Thyroid gland (tissue), 4 donors: ENCODE measurements at regions not wholly inside any gene's neighbourhood (a gene's known extent, or its start where the extent isn't known, plus 50 kb on each side); places are given as distances from the start of the nearest gene placed in this dataset.

Experiments used
- DNase-seq, 2 donors: peaks; one replicate each; pipeline ENCODE4 v3.0.0-alpha.2; 2019
- H3K27ac ChIP-seq, 3 donors: fragments of 200-600 bp; sonication (generic); 1 replicate in 2 of 3; 2 replicates in 1 of 3; pipeline ENCODE4 v1.5.1; 2016 to 2019; ENCODE audit warnings: mild to moderate bottlenecking in 1 of 3, moderate library complexity in 1 of 3
- H3K27me3 ChIP-seq: fragments of 200-600 bp; sonication (generic); one replicate; pipeline ENCODE4 v1.5.1; 2019
- H3K36me3 ChIP-seq, 2 donors: fragments of 200-600 bp; sonication (generic); one replicate each; pipeline ENCODE4 v1.5.1; 2016 to 2019
- H3K4me1 ChIP-seq, 2 donors: fragments of 200-600 bp; sonication (generic); one replicate each; pipeline ENCODE4 v1.5.1; 2017 to 2019
- H3K4me3 ChIP-seq, 3 donors: fragments of 200-600 bp; sonication (generic); replicated peaks in 1 of 3; 1 replicate in 2 of 3; 2 replicates in 1 of 3; pipeline ENCODE4 v1.5.1; 2016; ENCODE audit warnings: mild to moderate bottlenecking in 1 of 3
- H3K9me3 ChIP-seq: fragments of 200-600 bp; sonication (generic); one replicate; pipeline ENCODE4 v1.5.1; 2017
- CTCF ChIP-seq, 6 experiments: fragments of 200-600 bp in 3 of 6; fragments of 450-650 bp in 3 of 6; sonication (generic) in 3 of 6; IDR thresholded peaks; one replicate each; pipeline ENCODE4 v1.5.1; 2016 to 2019; ENCODE audit warnings: antibody characterized with exemption in 6 of 6, mild to moderate bottlenecking in 2 of 6, inconsistent platforms in 1 of 6, moderate library complexity in 1 of 6
- POLR2A ChIP-seq, 2 donors: fragments of 450-650 bp; IDR thresholded peaks; one replicate each; pipeline ENCODE4 v1.6.1; 2017; ENCODE audit warnings: antibody characterized with exemption in 2 of 2, mild to moderate bottlenecking in 2 of 2, moderate library complexity in 1 of 2
- WGBS, 2 donors: methylation state at CpG; one replicate each; pipeline ENCODE4 v1.1.5; 2017; 5-methylcytosine and 5-hydroxymethylcytosine counted together
- intact Hi-C: fragments of 100-400 bp; cut with DNase I; formaldehyde crosslinking; loops from one replicate; pipeline ENCODE4 v1.15.1; 2023

GRCh38 chr10:105844676-105845570, 1203.8 kb downstream of the SORCS3 start:
- H3K4me1 ChIP-seq, result no peaks in the 10 kb centered on the region
- H3K9me3 ChIP-seq, result no peaks in the 10 kb centered on the region
- H3K27ac ChIP-seq, result no peak overlapping the region
- DNase-seq, result no peak
- H3K27me3 ChIP-seq, result no peaks in the 10 kb centered on the region
- no peaks in the 10 kb centered on the region for H3K36me3 ChIP-seq
- intact Hi-C loops, result no loop called here
- H3K4me3 ChIP-seq, result no peak overlapping the region
- TF ChIP-seq POLR2A (IDR thresholded peaks at IDR 0.05), result no peak
- TF ChIP-seq CTCF (IDR thresholded peaks at IDR 0.05), result no peak
- WGBS, 2 donors, result 84 to 85% methylated on average over 12 of the region's 12 CpGs

- H3K27me3 ChIP-seq, result no peaks in the 10 kb centered on the region
- no peaks in the 10 kb centered on the region for H3K9me3 ChIP-seq
- intact Hi-C loops, result no loop called here
- H3K27ac ChIP-seq, result no peak overlapping the region
- H3K4me3 ChIP-seq, result no peak overlapping the region
- H3K4me1 ChIP-seq, result no peaks in the 10 kb centered on the region
- 61 to 74% methylated on average over 4 of the region's 4 CpGs for WGBS, 2 donors
- no peaks in the 10 kb centered on the region for H3K36me3 ChIP-seq
- no peak for DNase-seq
- TF ChIP-seq POLR2A (IDR thresholded peaks at IDR 0.05) (no peak), CTCF (IDR thresholded peaks at IDR 0.05) (no peak)
Measured at GRCh38 chr10:105844241-105844640, 1203.2 kb downstream of the SORCS3 start.

- intact Hi-C loops, result no loop called here
- Histone ChIP-seq H3K9me3 (no peaks in the 10 kb centered on the region), H3K4me1 (no peaks in the 10 kb centered on the region), H3K27ac (no peak overlapping the region), H3K36me3 (no peaks in the 10 kb centered on the region), H3K27me3 (no peaks in the 10 kb centered on the region), H3K4me3 (no peak overlapping the region)
- DNase-seq, result no peak
- TF ChIP-seq POLR2A (IDR thresholded peaks at IDR 0.05) (no peak), CTCF (IDR thresholded peaks at IDR 0.05) (no peak)
- WGBS, 2 donors, result 78 to 79% methylated on average over 3 of the region's 3 CpGs
Measured at GRCh38 chr10:105843786-105844185, 1202.7 kb downstream of the SORCS3 start.

GRCh38 chr10:105840288-105840770, 1199.2 kb downstream of the SORCS3 start:
- whole genome bisulfite sequencing, 2 donors, result 82 to 88% methylated on average over 6 of the region's 6 CpGs
- intact Hi-C loops, result no loop called here
- no peaks in the 10 kb centered on the region for H3K27me3 ChIP-seq
- H3K9me3 ChIP-seq, result no peaks in the 10 kb centered on the region
- no peak for DNase-seq
- no peak overlapping the region for H3K4me3 ChIP-seq
- no peak overlapping the region for H3K27ac ChIP-seq
- H3K4me1 ChIP-seq, result no peaks in the 10 kb centered on the region
- TF ChIP-seq CTCF (IDR thresholded peaks at IDR 0.05) (no peak), POLR2A (IDR thresholded peaks at IDR 0.05) (no peak)
- no peaks in the 10 kb centered on the region for H3K36me3 ChIP-seq

- intact Hi-C loops, result no loop called here
- Histone ChIP-seq H3K4me1 (no peaks in the 10 kb centered on the region), H3K27me3 (no peaks in the 10 kb centered on the region), H3K36me3 (no peaks in the 10 kb centered on the region), H3K4me3 (no peak overlapping the region), H3K27ac (no peak overlapping the region), H3K9me3 (no peaks in the 10 kb centered on the region)
- TF ChIP-seq CTCF (IDR thresholded peaks at IDR 0.05), result no peak
- TF ChIP-seq POLR2A (IDR thresholded peaks at IDR 0.05), result no peak
- 42 to 49% methylated on average over 2 of the region's 2 CpGs for WGBS, 2 donors
- no peak for DNase-seq
Measured at GRCh38 chr10:105838392-105838791, 1197.3 kb downstream of the SORCS3 start.
